Left renal cortex interstitium (tissue), 4 donors: ENCODE measurements at regions not wholly inside any gene's neighbourhood (a gene's known extent, or its start where the extent isn't known, plus 50 kb on each side); places are given as distances from the start of the nearest gene placed in this dataset.

ENCODE experiments used
- DNase-seq, 4 donors: peaks; one replicate each; pipeline ENCODE4 v3.0.0-alpha.2; 2013; ENCODE audit warnings: low read depth in 4 of 4, low spot score in 2 of 4, missing footprints in 1 of 4

- no peak for DNase-seq
Observed at GRCh38 chr15:96232335-96232734, 98.2 kb upstream of the NR2F2 start.

- DNase-seq = no peak
Observed at GRCh38 chr15:96234109-96234892, 96.2 kb upstream of the NR2F2 start.

GRCh38 chr15:96237002-96237401 lies 93.5 kb upstream of the NR2F2 start:
- no peak for DNase-seq

- no peak for DNase-seq
Observed at GRCh38 chr15:96242761-96243160, 87.7 kb upstream of the NR2F2 start.

- no peak for DNase-seq
Observed at GRCh38 chr15:96243701-96244100, 86.8 kb upstream of the NR2F2 start.

GRCh38 chr15:96245252-96245651 lies 85.2 kb upstream of the NR2F2 start:
- no peak for DNase-seq

- no peak for DNase-seq
Observed at GRCh38 chr15:96246057-96246456, 84.4 kb upstream of the NR2F2 start.

- no peak for DNase-seq
Observed at GRCh38 chr15:96247621-96248305, 82.7 kb upstream of the NR2F2 start.

- DNase-seq = no peak
Observed at GRCh38 chr15:96252148-96252547, 78.4 kb upstream of the NR2F2 start.

GRCh38 chr15:96253006-96253747 lies 77.3 kb upstream of the NR2F2 start:
- DNase-seq = no peak

GRCh38 chr15:96254173-96254572 lies 76.3 kb upstream of the NR2F2 start:
- DNase-seq = no peak

GRCh38 chr15:96255599-96255998 lies 74.9 kb upstream of the NR2F2 start:
- no peak for DNase-seq

- no peak for DNase-seq
Observed at GRCh38 chr15:96261575-96262034, 68.9 kb upstream of the NR2F2 start.

- no peak for DNase-seq
Observed at GRCh38 chr15:96262097-96262496, 68.4 kb upstream of the NR2F2 start.

- DNase-seq = no peak
Observed at GRCh38 chr15:96262549-96263489, 67.7 kb upstream of the NR2F2 start.

- no peak for DNase-seq
Observed at GRCh38 chr15:96264351-96264798, 66.1 kb upstream of the NR2F2 start.

- DNase-seq = no peak
Observed at GRCh38 chr15:96264801-96265515, 65.5 kb upstream of the NR2F2 start.

GRCh38 chr15:96266456-96266855 lies 64.0 kb upstream of the NR2F2 start:
- no peak for DNase-seq

- DNase-seq = no peak
Observed at GRCh38 chr15:96267463-96267862, 63.0 kb upstream of the NR2F2 start.
